Fibroblast of skin of right biceps (primary cell): ENCODE measurements at regions not wholly inside any gene's neighbourhood (a gene's known extent, or its start where the extent isn't known, plus 50 kb on each side); places are given as distances from the start of the nearest gene placed in this dataset.
A peak's percentile ranks its signal among the peaks of the same experiment; 100 is the strongest.

ENCODE experiments used
- DNase-seq: peaks from one replicate; pipeline ENCODE4 v3.0.0-alpha.2; 2013

DNA sequence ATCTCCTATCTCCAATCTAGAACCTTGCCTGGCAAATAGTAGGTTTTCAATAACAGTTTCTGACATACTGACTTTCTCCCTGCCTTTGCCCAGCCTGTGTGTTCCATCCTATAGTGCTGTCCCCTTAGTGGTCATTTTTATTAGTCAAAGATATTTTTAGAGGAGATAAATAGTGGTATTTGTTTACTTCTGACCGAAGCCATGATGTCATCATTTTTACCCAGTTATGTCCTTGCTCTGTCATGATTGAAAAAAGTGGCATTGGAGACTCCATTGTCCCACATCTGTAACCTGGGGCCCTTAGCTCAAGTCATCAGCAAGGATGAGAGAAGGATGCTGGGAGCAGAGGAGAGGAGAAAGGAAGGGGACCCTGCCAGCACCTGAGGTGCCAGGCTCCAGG lies 80.6 kb upstream of the ATP2B2 start:
- DNase-seq: no peak

- peak; percentile 64 for DNase-seq
Observed at GRCh38 chr3:10594915-10595314, 89.5 kb upstream of the ATP2B2 start.

DNA sequence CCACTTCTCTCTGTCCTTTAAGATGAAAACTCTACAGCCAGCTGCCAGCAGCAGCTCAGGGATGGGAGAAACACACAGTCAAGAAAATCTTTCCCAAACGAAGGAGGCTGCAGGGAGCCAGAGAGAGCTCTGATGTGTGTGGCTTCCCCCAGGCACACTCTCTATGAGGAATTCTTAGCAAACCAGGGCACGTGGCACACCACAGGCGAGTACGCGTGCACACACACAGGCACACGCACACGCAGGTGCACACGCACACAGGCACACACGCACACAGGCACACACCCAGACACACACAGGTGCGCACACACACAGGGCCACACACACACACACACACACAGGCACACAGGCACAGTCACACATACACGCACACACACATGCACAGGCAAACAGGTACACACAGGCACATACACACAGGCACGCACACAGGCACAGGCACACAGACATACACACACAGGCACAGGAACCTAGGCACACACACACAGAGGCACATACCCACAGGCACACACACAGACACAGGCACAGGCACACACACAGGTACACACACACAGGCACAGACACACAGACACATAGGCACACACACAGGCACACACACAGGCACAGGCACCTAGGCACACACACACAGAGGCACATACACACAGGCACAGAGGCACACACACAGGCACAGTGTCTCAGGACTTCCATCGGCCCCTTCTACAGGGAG lies 91.5 kb upstream of the ATP2B2 start:
- DNase-seq: no peak

DNA sequence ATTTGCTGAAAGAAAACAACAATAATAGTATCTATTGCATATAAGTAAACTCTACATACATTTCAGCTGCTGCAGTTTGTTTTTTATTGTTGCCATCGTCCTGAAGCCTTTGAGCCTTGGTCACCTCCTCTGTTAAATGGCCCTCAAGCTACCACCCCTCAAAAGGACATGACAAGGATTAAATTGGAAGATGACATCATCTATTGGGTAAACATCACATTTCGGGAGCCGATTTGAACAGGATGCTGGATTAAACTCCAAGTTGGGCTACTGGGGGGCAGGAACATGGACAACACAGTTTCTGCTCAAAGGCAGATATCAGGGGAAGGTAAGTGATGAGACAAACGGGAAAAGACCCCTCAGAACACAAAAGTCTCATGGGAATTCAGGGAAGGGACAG lies 92.3 kb upstream of the ATP2B2 start:
- no peak for DNase-seq

DNA sequence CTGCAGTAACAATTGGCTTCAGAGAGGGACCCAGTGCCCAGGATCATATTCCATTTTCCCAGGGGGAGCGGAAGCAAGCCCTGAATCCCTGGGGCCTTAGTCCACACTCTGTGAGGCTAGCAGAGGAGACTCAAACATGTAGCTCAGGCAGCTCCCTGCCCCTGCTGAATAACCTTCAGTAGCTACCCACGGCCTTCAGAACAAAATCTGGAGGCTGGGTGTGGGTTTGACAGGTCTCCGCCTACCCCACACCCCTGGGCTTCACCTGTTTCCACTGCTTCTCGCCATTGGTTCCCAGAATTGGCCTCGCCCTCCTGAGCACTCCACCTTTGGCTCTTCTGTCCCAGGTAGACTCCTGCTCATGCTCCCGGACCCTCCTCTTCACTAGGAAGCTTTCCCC lies 93.6 kb upstream of the ATP2B2 start:
- DNase-seq: no peak

DNA sequence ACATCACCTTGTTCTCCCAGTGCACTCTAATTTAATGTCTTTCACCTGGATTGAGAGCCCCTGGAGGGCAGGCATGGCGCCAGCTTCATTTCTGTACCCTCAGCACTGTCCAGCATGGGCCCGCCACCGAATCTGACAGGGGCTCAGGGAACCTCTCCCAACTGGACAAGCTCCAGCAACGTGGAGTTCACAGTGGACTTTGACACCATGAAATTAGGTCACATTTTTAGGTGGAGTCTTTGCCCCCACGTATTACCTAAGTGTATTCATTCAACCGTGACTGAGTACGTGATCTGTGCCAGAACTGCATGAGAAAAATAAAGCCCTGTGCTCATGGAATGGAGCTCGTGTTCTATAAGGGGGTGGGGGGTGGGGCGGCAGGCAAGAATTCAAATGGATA lies 94.1 kb upstream of the ATP2B2 start:
- no peak for DNase-seq

- DNase-seq: no peak
Observed at GRCh38 chr3:10600296-10600714, 94.9 kb upstream of the ATP2B2 start.

DNA sequence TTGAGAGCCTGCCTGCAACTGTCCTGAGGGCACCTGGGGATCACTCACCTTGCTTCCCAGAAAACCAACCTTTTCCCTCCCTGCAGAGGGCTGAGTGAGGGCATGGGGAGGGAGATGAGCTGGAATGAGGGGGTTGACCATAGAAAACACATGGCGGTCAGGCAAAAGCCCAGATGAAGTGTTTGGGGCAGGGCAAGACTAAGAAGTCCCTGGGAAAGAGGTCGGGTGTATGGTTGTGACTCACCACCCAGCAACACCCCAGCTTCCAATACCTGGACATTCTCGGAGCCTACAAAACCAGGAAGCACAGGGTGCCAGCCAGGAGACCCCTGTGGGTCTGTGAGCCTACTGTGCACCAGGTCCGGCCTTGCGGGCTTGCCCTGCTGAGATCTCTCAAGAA lies 95.3 kb upstream of the ATP2B2 start:
- DNase-seq: no peak

DNA sequence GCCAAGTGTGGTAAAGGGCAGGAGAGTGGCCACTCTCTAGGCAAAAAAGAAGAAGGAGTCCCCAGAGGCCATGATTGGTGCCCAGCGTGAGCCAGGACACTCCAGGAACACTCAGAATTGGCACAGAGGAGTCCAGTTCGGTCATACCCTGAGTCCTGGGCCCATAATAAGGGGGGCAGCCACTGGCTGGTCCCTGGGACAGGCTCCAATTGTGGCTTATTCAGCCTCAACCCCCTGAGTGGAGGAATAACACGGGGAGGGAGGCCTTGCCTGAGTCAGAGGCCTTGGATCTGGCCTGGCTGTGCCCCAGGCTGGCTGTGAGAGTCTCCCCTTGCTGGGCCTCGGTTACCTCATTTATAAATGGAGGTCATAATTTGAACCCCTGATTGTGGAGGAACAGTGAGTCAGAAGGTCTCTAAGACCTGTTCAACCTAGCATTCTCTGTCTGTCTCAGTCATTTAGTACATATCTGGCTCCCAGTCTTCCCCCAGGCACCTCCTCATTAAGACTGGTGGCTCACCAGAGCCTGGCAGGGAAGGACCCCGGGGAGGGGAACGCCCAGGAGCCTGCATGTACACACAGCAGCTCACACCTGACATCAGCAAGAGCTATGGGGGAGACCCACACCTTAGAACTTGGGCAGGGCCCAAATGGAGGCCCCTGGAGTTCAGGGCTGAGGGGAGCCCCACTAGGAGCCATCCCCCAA lies 95.9 kb upstream of the ATP2B2 start:
- no peak for DNase-seq

GRCh38 chr3:10601857-10602230 lies 96.5 kb upstream of the ATP2B2 start:
- no peak for DNase-seq

DNA sequence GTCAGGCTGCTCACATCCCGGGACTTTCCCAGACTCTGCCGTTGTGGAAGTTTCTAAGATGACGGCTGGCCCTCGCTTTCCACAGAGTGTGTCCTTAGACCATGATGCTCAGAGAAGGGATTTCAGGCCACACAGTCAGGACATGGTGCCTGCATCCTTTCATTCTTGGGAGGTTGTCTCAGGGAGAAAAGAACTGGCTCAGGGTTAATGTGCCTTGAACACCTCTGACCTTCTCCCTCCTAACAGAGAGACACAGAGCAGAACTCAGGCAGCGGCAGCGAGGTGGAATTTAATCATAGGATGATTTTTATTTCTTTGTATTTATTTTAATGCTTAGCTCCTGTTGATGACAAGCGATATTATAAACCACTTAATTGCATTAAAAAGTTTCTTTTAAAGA lies 96.9 kb upstream of the ATP2B2 start:
- DNase-seq: no peak

DNA sequence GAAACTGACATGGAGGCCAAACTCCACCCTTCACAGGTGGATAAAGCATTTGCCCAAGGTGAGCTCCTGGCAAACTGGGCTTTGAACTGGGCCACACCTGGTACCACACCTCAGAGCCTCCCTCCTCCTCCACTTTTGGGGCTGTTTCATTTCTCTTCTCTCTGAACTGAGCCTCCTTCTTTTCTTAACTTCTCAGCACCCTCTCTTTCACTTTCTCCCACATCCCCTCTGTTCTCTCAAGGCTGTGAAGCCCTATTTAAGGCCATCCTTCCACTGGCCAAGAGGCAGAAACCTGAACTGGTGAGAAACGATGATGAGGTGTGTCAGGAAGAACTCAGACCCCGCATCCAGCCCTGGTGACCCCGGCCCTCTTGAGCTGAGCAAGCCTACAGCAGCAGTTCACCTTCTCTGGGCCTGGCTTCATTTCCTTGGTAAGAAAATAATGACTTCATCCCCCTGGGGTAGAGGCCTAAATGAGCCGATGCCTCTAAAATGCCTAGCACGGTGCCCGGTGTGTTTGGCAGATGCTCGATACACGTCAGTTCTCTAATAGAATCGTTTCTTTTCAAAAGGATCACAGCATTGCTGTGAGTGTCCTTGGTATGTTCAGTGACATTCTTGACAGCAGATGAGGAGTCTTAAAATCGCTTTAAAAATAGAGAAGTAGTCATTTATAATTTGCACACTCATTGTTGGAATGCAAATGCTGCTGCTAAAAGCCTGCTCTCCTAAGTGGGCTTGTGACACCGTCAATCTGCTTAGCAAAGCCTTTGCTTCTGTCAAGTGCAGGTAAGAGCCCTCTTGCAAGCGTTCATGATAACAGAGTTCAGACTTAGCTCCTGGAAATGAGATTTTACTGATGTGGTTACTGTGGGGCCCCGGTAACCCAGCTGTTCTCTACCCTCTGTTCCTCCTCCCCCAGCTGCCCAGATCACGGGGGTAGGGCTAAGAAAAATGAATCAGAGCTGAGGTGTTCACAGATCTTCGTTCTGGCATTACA lies 97.7 kb upstream of the ATP2B2 start:
- no peak for DNase-seq

- no peak for DNase-seq
Observed at GRCh38 chr3:10609134-10609533, 103.7 kb upstream of the ATP2B2 start.

DNA sequence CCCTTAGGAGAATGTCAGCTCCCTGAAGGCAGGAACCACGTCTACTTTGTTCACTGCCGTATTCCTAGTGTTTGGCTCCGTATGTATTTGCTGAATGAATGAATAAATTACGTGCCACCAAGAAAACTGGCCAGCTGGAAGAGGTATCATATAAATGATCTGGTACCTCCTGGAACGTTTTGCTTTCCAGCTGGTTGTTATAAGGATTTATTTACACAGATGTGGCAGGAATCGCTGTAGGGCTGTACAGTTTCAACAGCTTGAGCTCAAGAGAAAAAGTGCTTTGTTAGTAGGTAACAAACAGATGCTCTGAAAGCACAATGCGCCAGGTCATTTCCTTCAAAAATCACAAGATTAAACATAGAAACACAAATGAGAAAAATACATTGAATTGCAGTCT lies 108.8 kb upstream of the ATP2B2 start:
- DNase-seq: no peak

GRCh38 chr3:10615715-10616114 lies 110.3 kb upstream of the ATP2B2 start:
- DNase-seq: no peak

- no peak for DNase-seq
Observed at GRCh38 chr3:10616321-10616720, 110.9 kb upstream of the ATP2B2 start.

DNA sequence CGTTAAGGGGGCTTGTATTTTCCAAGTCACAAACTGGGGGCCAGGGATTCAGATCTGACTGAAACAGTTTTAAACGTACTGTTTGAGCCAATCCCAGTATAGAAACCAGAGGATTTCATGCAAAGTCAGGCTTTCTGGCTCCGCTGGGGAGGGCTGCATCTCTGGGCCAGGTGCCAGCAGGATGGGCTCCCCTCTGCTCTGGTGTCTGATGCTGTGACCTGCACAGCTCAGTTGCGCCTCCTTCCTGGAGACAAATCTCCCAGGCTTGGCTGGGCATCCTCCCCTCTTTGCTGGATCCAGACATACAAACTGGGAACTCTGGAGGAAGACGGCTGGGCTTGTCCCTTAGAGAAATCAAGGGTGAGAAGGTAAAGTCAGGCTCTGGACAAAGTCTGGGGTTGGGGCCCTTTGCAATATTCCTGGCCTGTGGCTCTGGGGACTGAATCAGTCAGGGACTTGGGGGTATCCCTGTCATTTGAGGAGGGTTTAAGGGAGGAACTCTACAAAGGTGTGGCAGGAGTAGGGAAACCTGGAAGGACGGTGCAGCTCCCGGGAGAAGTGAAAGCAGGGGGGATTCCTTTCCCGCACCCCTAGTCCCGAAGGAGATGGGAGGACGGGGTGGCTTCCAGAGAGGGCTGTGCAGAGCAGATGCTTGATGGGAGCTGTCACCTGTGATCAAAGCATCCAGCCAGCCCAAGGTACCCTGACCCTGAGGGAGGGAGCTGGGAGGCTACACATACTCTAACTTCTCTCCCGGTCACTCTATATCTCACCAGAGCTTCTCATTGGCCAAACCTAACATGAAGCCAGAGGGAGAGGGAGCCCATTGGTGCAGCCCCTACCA lies 114.8 kb upstream of the ATP2B2 start:
- DNase-seq: no peak

DNA sequence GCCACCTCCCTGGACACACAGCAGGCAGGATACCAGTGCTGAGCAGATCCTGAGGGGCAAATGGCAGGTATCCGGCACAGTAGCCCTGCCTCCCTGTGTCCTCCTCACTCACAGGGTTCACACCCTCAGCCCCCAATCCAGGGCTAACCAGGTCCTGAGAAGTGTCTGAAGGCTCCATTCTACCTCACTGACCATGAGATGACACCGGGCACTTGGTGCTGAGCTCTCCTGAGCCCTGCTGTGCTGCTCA lies 115.4 kb upstream of the ATP2B2 start:
- DNase-seq: no peak

DNA sequence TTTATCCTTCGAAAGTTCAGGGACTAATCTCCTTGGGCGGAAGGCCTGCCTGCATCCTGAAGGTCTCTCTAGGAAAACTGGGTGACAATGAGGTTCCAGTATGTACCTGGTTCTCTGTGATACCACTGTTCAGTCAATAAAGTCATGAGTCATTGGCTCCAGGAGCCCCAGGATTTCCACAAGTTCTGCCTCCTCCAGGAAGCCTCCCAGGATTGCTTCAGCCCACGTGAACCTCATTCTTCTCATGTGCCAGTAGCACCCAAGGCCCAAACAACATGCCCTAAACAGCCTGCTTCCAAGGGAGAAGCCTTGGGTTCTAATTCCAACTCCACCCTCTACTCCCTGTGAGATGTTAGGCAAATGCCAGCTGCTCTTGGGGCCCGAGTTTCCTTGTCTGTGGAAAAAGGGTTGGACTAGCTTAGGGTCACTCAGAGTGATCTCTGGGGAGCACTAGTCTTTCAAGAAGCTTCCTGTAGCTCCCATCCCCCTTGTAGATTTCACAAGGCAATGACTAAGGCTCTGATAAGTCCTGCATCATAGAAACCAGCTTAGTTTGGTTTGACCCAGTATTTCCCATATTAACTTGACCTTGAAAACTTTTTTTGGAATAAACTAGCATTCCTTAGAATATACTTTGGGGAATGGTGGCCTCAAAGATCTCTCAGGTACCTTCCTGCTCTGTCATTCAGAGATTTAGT lies 118.3 kb upstream of the ATP2B2 start:
- DNase-seq: no peak

DNA sequence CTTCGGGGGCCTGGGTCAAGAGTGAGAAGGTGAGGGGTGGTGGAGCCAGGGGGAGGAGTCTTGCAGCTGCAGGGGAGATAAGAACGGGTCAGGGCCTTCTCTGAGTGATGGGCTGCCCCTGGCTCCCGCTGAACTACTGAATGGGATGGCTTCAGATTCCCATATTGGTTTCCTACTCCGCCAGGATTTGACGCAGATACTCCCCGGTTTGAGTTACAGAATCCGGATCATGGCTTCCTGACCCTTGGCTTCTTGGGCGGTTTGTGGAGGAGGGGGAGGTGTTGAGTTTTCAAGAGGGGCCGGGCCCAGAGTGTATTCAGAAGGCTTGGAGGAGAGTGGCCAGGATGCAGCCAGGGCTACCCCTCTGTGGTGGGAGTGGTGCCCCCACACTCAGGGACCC lies 119.9 kb upstream of the ATP2B2 start:
- DNase-seq: no peak

DNA sequence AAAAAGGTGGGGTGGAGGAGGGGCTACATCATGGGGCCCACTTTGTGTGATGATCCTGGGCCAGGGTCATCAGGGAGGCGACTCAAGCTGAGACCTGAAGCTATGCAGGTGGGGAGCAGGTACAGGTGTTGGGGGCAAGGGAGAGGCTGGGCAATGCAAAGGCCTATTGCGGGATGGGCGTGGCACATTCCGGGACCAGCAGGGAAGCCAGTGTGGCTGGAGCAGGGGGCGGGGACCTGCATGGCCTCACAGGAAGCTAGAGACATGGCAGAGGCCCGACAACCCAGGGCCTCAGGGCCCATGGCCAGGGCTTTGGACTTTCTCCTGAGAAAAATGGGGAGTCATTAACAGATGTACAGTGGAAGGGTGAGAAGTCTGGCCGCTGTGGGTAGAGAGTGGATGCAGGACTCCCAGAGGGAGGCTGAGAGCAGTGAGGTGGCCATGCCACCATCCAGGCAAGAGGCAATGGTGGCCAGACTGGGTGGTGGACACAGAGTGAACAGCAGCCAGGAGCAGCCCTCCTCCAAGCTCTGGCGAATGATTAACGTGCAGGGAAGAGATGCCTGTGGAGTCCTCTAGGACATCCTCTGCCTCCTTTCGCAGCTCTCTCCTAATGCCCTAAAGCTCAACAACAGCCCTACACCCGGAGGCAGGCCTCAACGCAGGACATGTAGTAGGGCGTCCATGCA lies 122.6 kb upstream of the ATP2B2 start:
- DNase-seq: no peak
